SK-N-SH treated with all-trans-retinoic acid at 6 μM for 48 hours (cell line): ENCODE measurements at regions not wholly inside any gene's neighbourhood (a gene's known extent, or its start where the extent isn't known, plus 50 kb on each side); places are given as distances from the start of the nearest gene placed in this dataset.

Source experiments
- ARNTL ChIP-seq: fragments of 450-650 bp; formaldehyde crosslinking; IDR thresholded peaks from 2 replicates; pipeline ENCODE4 v1.5.0; 2020; ENCODE audit warnings: low read depth, mild to moderate bottlenecking, moderate library complexity, borderline replicate concordance
- CREB5 ChIP-seq: fragments of 250-450 bp; sonication (Bioruptor Pico); IDR thresholded peaks from 2 replicates; pipeline ENCODE4 v1.5.1; 2020; ENCODE audit warnings: low read depth, mild to moderate bottlenecking, moderate library complexity
- CSDC2 ChIP-seq: fragments of 250-450 bp; sonication (Bioruptor Pico); IDR thresholded peaks from 2 replicates; pipeline ENCODE4 v1.5.0; 2020; ENCODE audit warnings: mild to moderate bottlenecking, moderate library complexity
- POU6F1 ChIP-seq: fragments of 250-450 bp; sonication (Bioruptor Pico); IDR thresholded peaks from 2 replicates; pipeline ENCODE4 v1.8.0; 2021; ENCODE audit warnings: low read depth, mild to moderate bottlenecking, moderate library complexity, borderline replicate concordance
- RARB ChIP-seq: fragments of 250-450 bp; sonication (Bioruptor Pico); IDR thresholded peaks from 2 replicates; pipeline ENCODE4 v1.8.0; 2021; ENCODE audit warnings: mild to moderate bottlenecking, moderate library complexity
- TOX ChIP-seq: fragments of 250-450 bp; sonication (Bioruptor Pico); IDR thresholded peaks from 2 replicates; pipeline ENCODE4 v1.8.0; 2021; ENCODE audit warnings: mild to moderate bottlenecking, moderate library complexity, borderline replicate concordance
- ZFP30 ChIP-seq: fragments of 450-650 bp; formaldehyde crosslinking; IDR thresholded peaks from 2 replicates; pipeline ENCODE4 v1.5.0; 2022; ENCODE audit warnings: mild to moderate bottlenecking, moderate library complexity
- ZNF70 ChIP-seq: fragments of 450-650 bp; formaldehyde crosslinking; IDR thresholded peaks from 2 replicates; pipeline ENCODE4 v1.5.0; 2020; ENCODE audit warnings: mild to moderate bottlenecking, moderate library complexity
- ZNF8 ChIP-seq: fragments of 450-650 bp; formaldehyde crosslinking; IDR thresholded peaks from 2 replicates; pipeline ENCODE4 v1.5.0; 2020; ENCODE audit warnings: mild to moderate bottlenecking, moderate library complexity
- TF ChIP-seq, protein P1 (sequence below): fragments of 250-450 bp; sonication (Bioruptor Pico); IDR thresholded peaks from 2 replicates; pipeline ENCODE4 v1.8.0; 2020; ENCODE audit warnings: mild to moderate bottlenecking, moderate library complexity, borderline replicate concordance

DNA sequence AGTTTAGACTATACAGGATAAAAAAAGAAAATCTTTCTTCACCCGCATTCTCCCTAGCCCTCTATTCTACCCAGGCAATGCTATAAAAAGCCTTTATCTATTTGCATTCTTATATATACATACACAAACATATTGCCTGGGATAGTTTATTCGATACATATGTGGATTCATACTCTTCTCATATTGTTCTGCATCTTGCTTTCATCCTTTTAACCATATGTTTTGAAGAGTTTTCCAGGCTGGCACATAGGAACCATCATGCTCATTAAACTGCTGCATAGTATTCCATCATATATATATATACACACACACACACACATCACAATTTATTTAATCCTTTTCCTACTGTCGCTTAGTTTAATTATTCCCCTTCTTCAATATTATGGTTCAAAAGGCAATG, 461.2 kb downstream of the NTRK2 start:
- TF ChIP-seq ZFP30 (CRISPR knock-in tag) (no peak), ZNF70 (CRISPR knock-in tag) (no peak), CSDC2 (CRISPR knock-in tag) (no peak), RARB (CRISPR knock-in tag) (no peak), ARNTL (CRISPR knock-in tag) (no peak), ZNF8 (no peak), CREB5 (no peak), POU6F1 (no peak), TOX (CRISPR knock-in tag) (no peak)
- TF ChIP-seq, protein P1, sequence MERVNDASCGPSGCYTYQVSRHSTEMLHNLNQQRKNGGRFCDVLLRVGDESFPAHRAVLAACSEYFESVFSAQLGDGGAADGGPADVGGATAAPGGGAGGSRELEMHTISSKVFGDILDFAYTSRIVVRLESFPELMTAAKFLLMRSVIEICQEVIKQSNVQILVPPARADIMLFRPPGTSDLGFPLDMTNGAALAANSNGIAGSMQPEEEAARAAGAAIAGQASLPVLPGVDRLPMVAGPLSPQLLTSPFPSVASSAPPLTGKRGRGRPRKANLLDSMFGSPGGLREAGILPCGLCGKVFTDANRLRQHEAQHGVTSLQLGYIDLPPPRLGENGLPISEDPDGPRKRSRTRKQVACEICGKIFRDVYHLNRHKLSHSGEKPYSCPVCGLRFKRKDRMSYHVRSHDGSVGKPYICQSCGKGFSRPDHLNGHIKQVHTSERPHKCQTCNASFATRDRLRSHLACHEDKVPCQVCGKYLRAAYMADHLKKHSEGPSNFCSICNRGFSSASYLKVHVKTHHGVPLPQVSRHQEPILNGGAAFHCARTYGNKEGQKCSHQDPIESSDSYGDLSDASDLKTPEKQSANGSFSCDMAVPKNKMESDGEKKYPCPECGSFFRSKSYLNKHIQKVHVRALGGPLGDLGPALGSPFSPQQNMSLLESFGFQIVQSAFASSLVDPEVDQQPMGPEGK: no peak
